Superior temporal gyrus (tissue), 1 donor: ENCODE measurements at regions not wholly inside any gene's neighbourhood (a gene's known extent, or its start where the extent isn't known, plus 50 kb on each side); places are given as distances from the start of the nearest gene placed in this dataset.

Source experiments
- DNase-seq: peaks from one replicate; pipeline ENCODE4 v3.0.0-alpha.2; 2016; ENCODE audit errors: extremely low spot score

DNA sequence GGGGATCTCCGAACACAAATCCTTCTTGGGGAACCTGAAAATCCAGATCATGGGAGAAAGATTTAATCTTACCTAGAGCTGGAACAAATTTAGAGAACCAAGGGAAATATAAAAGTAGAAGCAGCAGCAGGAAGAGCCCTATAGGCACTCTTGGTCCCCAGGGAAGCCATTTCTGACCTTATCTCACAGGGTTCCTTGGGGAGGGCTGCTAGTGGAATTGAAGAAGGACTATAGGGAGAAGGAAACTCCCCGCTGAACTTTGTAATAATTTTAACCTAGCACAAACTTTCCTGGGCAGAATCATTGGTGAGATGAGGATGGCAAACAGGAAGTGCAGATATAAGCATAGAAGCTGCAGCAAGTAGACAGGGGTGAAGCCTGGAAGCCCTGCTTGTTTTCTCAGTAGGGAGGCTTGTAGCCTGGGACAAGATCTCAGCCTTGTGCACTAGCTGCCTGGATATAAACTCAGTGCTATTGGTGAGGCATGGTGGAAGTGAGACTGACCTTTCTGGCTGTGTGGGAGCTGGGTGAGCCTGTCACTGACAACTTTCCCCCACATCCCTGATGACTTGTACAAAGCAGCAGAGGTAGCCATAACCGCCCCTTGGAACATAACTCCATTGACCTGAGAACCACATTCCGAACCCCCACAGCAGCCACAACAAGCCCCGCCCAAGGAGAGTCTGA lies 343.0 kb upstream of the TGFBR2 start:
- DNase-seq: no peak

- DNase-seq: no peak
These were observed 342.5 kb upstream of the TGFBR2 start for GRCh38 chr3:30263925-30264313.

- DNase-seq: no peak
These were observed 339.9 kb upstream of the TGFBR2 start for GRCh38 chr3:30266524-30266923.

- DNase-seq: no peak
These were observed 338.1 kb upstream of the TGFBR2 start for GRCh38 chr3:30268288-30268687.

GRCh38 chr3:30269751-30270445 lies 336.5 kb upstream of the TGFBR2 start:
- no peak for DNase-seq

GRCh38 chr3:30271781-30272180 lies 334.6 kb upstream of the TGFBR2 start:
- no peak for DNase-seq

- DNase-seq: no peak
These were observed 332.9 kb upstream of the TGFBR2 start for GRCh38 chr3:30273304-30274072.

DNA sequence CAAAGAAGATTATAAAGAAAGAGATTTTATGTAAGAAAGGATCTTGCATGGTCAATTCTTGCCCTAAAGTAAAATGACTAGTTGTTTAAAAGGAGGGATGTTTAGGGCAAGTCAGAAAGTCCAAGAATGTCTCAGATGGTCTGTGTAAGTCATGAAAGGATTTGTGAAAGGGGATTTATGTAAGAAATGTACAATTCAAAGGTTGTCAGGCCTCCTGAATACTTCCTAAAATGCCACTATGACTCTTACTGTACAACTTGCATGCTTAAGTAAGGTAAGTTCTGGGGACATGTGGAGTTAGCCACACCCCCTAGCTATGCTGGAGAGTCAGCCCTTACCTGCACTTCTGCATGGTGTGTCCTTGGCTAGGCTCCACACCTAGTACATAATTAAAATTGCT lies 328.9 kb upstream of the TGFBR2 start:
- DNase-seq: no peak

DNA sequence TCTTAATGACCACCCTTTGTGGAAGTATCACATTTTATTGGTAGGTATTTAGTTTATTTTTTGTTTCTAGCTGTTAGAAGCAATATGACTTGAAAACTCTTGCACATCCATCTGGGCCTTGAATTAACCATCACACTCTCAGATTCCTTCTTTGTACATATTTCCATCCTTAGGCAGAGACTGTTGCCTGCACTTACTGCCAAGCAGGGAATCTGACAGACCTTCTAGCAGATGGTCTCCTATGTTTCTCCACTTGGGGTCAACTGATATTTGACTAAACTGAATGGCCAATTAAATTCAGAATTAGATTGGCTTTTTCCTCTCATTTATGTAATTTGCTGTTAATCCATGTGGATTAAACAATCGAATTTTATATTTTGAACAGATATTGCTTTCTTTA lies 324.9 kb upstream of the TGFBR2 start:
- no peak for DNase-seq

GRCh38 chr3:30282154-30282696 lies 324.2 kb upstream of the TGFBR2 start:
- peak; percentile 50 for DNase-seq

GRCh38 chr3:30285188-30286006 lies 321.0 kb upstream of the TGFBR2 start:
- no peak for DNase-seq

- DNase-seq: peak; percentile 73
These were observed 320.3 kb upstream of the TGFBR2 start for GRCh38 chr3:30286007-30286669.

GRCh38 chr3:30286811-30287210 lies 319.6 kb upstream of the TGFBR2 start:
- DNase-seq: no peak

GRCh38 chr3:30288830-30289229 lies 317.6 kb upstream of the TGFBR2 start:
- DNase-seq: no peak

- no peak for DNase-seq
These were observed 317.1 kb upstream of the TGFBR2 start for GRCh38 chr3:30289324-30289723.

DNA sequence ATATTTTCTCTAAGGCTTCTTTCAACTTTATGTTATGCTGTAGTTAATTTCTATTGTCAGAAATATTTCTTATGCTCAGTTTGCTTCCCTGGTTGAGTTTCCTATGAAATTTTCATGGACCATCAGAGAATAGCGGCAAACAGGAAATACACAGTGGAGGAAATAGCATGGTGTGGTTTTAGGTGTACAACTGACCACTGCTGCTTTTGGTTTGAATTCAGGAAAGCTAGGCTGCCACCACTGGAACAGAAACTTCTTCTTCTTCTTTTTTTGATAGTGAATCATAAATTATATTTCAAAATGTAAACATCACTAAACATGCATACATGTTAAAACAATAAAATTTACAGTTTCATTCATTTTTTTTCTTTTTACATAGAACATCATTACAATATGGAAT lies 316.6 kb upstream of the TGFBR2 start:
- no peak for DNase-seq

DNA sequence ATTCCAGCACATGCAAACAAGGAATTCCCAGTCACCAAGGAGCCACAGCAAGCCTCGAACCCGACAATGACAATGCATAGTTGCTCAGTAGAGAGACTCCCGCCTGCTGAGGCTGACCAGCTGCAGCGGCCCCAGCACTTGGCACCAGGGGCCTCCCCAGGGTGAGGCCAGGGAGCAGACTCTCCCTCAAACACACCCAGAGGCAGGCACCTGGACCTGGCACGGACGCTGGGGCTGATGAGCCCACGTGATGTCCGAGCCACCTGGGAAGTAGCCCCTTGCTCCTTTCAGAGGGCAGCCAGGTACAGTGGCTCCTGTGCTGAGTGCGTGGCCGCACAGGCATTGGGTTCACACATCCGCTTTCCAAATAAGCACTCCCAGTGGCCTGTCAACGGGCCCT lies 315.9 kb upstream of the TGFBR2 start:
- DNase-seq: no peak

DNA sequence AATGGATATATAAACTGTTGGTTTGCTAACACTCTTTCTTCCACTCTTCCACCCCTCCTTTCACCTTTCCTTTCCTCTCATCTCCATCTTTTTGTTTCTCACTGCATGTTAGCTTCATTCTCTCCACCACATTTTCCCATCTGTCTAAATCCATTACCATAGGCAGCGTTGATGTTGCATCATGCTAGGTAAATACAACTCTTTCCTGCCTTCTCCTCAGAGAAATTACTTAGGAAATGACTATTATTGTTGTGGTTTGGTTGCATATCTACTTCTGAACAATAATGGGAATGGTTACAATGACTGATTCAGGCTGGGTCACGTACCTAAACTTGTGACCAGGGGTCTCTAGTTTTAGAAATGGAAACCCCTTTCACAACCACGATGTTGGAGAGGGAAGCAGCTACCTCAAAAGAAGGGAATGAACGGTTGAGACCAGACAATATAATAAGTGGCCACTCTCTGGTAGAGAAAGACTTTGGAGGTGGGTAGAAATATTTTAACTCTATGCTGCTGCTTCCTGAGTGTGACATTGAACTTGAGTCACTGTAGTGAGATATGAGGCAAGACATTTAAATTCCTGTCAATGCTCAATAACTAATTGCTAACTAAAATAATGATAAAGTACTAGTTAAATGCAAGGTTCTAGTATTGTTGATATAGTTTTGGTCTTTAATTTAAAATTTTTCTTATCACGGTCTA lies 314.1 kb upstream of the TGFBR2 start:
- DNase-seq: no peak

GRCh38 chr3:30293621-30294240 lies 312.7 kb upstream of the TGFBR2 start:
- no peak for DNase-seq

DNA sequence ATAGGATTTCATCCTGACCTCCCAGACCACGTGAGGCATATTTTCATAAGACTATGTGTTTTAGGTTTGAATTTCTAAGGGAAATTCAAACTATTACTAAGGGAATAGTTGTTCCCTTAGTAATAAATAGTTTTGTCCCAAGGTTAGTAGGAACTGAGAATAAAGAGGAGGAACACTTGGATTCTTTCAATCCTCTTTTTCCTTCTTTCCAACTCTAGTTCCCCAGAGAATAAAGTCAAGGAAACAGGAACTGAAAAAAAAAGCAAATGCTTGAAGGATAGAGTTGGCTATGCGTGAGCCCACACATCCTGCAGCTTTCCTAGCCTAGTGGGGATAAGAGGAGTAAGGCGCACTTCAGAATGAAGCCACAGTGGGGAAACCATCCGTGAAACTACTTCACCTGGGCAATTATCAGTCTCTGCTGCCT lies 312.1 kb upstream of the TGFBR2 start:
- no peak for DNase-seq
